Stimulated activated CD4-positive, alpha-beta T cell treated with anti-CD3 and anti-CD28 coated beads, Interleukin-1b, Interleukin-23, amount 100 ng/mL, for 4 hours (primary cell): ENCODE measurements at regions not wholly inside any gene's neighbourhood (a gene's known extent, or its start where the extent isn't known, plus 50 kb on each side); places are given as distances from the start of the nearest gene placed in this dataset.

Source experiments
- DNase-seq, 2 donors: peaks; one replicate each; pipeline ENCODE4 v3.0.0-alpha.2; 2020; ENCODE audit warnings: low read depth in 2 of 2

DNA sequence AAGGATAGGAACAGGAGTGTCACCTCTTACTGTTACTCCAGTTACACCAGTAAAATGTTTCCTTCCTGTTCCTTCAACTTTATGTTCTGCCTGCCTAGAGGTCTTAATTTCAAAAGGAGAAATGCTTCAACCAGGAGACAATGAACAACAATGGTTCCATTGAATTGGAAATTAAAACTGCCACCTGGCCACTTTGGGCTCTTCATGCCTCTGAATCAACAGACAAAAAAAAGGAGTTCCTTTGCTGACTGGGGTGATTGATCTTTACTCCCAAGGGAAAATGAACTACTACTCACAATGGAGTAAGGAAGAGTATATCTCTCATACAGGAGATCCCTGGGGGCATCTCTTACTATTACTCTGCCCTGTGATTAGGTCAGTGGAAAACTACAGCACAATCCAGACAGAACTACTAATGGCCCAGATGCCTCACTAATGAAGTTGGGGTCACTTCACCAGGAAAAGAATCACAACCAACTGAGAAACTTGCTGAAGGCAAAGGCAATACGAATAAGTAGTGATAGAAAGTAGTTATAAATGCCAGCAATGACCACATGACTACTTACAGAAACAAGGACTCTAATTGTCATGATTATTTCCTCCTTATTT is 76.6 kb upstream of the PRDX6 start:
- DNase-seq, result no peak

DNA sequence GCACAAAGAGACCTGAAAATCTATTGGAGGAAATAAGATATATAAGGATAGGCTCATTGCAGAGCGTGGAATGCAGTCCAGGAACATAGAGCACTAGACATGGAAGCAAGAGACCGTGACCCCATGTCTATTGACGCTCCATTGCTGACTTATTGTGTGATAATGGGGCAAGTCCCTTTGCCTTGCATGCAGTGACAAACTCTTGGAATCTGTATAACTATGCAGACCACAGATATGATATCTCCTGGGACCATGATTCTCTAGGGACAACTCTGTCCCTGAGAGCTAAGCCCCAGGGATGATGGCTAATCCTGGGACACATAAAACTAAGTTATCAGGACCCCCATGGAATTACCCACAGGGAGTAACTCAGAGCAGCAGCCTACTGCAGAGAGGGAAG is 73.1 kb upstream of the PRDX6 start:
- no peak for DNase-seq

DNA sequence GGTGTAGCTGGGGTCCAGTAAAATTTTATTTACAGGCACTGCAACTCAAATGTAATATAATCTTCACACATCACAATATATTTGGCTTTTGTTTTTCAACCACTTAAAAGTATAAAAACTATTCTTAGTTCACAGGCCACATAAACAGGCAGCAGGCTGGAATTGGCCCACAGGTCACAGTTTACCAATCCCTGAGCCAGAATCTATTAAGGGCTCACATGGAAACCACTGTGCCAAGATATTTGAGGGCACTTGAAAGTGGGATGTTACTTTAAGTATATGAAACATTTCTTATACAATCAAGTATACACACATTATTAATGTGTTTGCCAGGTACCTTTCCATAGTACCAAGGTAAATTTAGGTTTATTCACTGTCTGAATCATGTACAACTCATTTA is 71.9 kb upstream of the PRDX6 start:
- no peak for DNase-seq

DNA sequence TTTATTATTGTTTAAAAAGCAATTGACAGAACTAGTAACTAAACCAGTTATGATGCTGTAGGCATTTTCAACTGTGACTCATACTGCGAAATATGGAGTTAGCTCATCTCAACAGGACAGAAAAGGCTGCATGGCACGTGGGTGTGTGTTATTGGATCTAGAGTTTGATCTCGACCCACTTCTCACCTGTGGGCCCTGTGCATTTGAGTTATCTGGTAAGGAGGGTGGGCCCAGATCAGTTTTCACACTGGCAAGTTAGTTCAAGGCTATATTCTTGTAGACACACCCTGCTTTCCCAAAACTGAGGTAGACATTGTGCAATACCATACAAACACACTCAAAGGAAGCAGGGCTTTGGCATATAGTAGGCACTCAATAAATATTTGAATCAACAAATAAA is 71.3 kb upstream of the PRDX6 start:
- DNase-seq, result no peak

DNA sequence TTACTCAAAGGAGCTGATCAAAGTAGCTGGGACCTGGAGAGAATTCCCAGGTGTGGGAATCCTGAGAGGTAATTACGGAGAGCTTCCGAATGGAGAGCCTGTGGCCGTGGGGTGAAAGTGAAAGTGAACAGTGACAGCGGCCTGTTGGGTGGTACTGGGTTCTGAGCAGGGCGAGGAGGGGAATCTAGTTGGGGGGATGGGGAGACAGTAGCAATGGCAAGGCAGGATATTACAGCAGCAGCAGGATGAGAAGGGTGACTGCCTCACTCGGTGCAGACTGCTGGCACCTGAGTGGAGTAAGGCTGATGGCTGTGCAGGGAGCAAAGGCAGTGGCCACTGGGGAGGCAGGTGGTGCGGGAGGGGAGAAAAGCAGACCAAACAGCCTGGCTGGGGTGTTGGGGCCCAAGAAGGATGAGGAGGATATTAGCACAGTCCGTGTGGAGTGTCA is 70.3 kb upstream of the PRDX6 start:
- DNase-seq, result no peak

DNA sequence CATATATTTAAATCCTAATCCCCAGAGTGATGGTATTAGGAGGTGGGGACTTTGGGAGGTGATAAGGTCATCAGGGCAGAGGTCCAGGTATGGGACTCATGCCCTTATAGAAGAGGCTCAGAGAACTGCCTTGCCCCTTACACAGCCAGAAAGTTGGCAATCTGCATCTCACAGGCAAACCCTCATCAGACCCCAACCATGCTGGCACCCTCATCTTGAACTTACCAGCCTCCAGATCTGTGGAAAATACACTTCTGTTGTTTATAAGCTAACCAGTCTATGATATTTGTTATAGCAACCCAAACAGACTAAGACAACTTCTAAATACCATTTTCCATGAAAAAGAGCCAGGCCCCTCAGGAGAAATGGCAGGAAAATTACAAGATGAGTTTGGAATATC is 69.3 kb upstream of the PRDX6 start:
- DNase-seq, result no peak

DNA sequence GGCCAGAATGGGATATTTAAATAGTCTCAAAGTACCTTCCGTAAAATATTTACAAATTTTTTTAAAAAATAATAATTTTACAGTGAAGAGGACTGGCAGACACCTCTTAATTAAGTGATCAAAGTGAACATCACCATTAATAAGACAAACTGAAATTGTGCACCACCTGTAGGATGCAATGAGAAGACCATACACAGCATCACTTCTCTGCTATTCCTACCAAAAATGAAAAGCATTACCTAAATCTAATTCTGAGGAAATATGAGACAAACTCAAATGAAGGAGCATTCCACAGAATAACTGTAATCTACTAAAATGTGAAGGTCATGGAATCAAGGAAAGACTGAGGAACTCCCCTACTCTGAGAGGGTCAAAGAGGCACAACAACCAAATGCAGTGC is 68.2 kb upstream of the PRDX6 start:
- no peak for DNase-seq

DNA sequence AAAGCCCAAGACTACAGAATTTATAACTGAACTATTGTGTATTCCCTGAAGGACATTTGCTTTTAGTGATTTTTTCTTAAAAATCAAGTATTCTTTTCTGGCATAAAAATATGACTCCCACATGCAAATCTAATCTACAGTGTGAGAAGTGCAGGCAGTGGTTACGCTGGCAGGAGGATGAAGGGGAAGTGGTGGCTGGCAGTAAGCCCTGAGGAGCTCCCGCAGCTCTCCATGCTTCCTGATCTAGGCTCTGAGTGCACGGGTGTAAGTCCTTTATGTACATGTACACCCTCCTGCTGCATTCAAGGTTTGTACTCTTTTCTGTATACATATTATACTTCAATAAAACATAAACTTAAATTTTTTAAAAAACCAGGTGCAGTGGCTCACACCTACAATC is 67.5 kb upstream of the PRDX6 start:
- no peak for DNase-seq

DNA sequence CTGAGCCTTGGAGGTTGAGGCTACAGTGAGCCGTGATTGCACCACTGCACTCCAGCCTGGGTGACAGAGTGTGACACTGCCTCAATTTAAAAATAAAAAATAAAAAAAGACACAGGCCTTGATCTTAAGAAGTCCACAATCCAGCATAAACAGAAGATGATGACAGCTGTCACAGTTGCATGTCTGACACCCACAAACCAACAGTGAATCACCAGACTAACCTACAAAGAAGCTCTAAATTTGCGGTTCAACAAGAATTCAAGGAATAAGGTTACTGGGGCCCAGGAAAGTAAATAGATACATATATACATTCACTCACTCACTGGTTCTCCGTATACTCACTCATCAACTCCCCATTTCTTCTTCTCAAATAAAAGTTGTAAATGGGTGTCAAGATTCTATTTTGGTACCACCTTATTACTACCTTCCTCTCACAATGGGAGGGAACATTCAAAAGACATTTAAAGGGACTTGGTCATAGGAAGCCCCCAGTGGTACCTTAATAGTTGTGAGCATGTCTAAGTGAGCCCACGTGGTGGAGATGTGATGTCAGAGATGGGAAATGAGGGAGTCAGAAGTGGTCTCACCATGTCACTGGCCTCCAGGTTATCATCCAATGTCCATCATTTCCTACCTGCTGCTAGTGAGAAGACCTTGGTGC is 66.9 kb upstream of the PRDX6 start:
- no peak for DNase-seq

DNA sequence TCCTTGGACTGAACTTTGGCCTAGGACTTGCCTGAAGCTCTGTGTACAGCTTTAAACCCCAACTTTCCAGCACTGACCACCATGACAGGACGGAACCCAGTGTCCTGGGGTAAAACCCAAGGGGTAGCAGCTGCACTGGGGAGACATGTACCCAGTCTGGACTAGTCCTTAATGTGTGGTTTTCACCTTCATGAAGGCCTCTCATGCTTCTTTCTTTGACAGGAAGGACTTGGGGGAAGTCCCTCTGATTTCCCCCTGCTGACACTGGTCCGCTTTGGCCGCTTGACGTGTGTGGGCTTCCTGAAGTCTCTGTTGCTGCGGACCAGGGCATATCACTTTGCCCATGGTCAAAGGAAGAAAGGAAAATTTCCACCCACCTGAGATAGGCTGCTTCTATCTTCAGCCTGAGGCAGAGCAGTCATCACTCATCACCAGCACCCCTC is 66.3 kb upstream of the PRDX6 start:
- DNase-seq, result no peak

DNA sequence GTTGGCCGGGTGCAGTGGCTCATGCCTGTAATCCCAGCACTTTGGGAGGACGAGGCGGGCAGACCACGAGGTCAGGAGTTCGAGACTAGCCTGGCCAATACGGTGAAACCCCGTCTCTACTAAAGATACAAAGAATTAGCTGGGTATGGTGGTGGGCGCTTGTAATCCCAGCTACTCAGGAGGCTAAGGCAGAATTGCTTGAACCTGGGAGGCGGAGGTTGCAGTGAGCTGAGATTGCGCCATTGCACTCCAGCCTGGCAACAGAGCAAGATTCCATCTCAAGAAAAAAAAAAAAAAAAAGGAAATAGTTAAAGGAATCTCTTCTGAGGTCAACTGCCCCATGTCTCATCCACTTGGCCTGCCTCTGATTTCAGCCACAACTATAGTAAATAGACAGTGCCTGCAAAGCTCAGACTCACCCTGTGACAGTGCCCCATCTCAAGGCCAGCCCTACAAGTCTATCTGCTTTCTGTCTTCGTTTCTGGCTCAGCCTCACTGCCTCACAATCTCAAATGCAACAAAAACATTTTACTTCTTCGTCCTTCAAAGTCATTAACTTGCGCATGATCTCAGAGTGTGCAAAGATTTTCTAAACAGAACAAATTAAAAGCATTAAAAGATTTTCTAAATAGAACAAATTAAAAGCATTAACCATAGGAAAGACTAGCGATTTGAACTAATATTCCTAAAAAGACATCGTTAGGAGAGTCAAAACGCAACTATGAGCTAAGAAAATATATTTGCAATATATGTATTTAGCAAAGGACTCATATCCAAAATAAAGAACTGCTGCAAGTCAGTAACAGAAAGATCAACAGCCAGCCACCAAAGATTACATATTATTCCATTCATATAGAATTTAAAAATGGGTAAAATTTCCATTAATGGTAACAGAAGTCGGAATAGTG is 65.0 kb upstream of the PRDX6 start:
- no peak for DNase-seq

DNA sequence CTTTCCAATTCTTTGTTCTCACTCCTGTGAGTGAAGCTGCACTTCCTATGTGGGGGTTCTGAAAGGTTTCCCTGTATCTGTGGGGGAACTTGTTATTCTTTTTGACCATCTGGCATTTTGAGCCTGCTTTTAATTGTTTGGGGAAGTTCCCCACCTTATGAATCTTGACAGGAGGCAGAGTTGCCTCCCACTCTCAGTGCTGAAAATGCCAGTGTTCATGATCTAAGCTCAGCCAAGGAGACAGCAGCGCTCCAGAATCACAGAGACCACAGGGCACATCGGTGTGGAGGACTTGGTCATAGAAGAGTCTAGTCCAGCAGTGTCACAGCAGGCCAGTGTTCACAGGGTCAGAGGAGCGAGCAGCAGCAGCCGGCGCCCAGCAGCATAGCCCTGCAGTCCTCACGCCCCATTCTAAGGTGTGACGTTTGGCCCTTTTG is 63.8 kb upstream of the PRDX6 start:
- no peak for DNase-seq

DNA sequence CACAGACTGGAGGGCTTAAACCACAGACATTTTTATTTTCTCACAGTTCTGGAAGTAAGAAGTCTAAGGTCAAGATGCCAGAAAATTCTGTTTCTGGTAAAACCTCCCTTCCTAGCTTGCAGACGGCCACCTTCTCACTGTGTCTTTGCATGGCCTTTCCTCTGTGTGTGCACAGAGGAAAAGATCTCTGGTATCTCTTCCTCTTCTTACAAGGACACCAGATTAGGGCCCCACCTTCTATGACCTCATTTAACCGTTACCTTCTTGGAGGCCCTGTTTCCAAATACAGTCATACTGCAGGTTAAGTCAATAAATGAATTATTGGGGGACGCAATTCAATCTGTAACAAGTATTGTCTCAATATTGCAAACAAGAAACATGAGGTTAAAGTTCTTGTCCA is 63.0 kb upstream of the PRDX6 start:
- no peak for DNase-seq

DNA sequence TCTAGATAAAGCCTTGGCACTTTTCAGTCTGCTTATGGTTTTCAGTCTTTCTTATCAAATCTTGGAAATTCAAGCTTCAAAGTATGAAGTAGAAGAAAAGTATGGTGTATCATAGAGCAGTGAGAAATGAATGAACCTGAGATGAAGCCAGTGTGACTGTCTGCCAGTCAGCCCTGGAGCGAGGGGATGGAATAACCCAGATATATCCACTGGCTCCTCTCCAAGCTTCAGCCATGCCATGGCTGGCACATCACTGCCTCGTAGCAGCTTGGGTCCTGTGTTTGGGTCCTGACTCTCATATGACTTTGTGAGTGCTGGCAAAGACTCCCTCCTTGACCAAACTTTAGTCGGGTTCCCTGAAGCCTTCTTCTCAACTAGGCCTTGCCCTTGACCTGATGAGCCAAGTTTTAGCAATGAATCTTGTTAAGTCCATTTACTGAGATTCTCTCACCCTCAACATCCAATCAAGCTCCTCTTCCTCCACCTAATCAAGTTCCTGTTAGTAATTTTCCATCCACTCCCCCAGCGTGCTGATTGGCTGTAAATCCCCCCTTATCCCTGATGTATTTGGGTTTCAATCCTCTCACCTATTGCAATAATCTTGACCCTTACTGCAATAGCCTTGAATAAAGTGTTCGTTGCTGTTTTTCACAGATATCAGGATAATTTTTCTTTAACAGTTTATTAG is 62.5 kb upstream of the PRDX6 start:
- DNase-seq, result no peak

DNA sequence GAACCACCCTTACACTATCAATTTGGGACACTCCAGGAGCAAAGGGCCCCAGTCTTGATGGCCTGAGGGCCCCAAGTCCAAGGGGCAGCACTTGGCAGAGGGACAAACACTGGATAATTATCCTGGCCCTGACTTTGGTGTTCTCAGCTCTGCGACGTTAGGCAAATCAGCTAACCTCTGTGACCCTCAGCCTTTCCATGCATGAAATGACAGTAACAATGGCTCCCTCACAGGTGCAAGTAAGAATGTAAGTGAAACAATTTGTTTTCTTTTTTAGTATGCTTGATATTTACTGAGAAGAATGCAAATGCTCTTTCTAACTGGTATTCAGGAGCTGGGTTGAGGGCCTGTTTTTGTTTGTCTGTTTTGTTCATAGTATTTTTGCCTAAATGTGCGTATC is 61.6 kb upstream of the PRDX6 start:
- no peak for DNase-seq

DNA sequence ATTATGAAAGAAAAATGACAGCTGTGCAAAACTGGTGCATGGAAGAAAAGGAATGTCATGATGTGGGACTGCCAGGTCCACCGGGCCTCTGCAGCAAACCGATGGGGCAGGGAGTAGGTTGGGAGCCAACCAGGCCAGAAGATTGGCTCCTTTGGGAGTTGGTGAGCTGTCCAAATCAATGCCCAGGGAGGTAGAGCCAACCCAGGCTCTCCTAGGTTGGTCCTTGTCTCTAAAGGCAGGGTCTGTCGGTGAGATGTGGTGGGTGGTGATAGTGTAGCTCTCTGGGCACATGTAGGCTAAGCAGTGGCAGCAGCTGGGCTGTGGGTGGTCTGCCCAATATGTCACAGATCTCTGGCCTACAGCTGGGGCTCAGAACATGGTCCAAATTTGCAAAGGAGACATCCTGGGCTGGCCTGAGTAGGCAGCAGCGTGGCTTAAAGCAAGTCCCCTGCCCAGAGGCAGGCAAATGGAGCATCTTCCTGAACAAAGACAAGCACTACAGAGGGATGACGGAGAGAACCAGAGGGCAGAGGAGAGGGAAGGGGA is 61.2 kb upstream of the PRDX6 start:
- no peak for DNase-seq

DNA sequence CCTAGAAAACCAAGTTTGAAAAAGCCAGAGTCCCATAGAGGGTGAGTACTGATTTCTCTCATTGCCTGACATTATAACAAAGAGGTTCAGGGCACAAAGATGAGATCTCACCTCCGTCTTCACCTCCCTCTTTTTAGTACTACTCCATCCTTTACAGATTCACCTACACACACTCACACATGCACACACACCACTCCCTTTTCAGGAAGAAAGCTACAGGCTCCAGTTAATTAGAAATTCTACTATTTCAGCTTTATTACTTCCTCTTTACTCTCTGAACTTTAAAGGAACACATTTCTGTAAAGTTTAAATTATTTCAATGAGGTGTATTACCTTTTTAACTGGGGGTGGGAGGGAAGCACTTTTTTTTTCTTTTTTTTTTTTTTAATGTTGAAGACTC is 59.6 kb upstream of the PRDX6 start:
- DNase-seq, result no peak

DNA sequence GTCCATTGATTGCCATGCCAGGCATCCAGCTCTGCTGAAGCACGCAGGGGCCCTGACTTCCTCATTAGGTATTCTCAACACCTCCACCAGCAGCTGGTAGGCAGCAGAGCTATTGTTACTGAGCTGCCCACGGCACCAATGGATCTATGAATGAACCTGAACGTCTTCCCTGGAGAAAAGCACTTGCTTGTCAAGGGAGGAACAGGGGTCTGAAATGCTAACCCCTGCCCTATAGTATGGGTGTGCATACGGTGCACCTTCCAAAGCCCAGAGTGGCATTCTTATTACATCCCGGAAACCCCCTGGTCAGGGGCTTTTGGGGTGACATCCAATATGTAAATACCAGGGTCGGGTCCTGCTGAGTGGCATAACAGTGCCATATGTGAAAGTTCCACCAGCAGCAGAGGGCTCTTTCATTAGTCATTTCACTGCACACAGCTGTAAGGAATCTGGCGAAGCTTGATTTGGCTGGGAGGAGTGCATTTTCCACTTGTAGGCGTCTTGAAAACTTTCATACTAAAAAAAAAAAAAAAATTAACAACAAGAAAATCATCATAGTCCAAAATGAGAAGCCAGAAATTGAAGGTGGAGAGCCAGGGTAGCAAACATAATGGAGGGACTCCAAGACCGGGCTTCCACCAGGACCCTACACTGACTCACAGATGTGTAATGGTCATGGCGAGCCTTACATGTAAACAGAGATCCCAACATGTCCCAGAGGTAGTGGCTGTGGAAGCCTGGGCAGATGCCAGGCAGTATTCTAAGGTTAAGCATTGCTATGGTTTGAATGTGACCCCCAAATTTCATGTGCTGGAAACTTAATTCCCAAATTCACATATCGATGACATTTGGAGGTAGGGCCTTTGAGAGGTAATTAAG is 58.8 kb upstream of the PRDX6 start:
- DNase-seq, result no peak

DNA sequence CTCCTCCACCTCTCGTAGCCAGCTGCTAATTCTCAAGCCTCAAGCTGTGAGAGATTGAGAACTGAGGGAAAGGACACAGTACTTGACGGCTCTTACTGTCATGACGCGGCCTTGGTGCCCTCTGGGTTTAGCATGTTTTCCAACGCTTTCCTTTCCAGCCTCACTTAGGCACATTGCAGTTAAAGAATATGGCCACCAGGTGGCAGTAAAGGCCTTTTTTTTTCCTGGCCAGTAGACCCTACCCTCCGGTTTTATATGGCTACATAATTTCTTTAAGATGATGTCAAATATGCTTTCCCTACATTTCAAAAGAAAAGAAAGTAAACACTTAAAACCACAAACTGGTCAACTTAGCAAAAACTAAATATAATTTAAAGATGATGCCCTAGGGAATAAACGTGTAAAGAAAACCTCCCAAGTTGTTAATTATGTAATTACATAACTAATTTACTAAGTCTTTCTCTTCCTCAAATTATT is 56.8 kb upstream of the PRDX6 start:
- DNase-seq, result peak in 1 of 2 donors; percentile 45

DNA sequence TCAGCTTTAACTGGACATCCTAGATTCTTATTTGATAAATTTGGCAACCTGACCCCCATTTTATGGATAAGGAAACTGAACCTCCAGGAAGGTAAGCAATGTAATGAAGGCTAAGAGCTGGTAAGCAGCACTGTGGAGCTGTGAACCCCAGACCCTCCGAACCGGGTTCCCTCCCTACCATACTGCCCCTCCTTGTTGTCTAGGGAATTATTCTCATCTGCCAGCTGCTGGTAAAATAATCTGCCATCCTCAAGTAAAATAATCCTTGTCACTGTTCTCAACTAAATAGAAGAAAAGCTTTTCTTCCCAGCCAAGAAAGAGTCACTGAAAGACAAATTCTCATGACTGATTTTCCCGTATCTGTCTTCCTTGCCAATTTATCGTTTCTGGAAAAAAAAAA is 55.8 kb upstream of the PRDX6 start:
- no peak for DNase-seq

DNA sequence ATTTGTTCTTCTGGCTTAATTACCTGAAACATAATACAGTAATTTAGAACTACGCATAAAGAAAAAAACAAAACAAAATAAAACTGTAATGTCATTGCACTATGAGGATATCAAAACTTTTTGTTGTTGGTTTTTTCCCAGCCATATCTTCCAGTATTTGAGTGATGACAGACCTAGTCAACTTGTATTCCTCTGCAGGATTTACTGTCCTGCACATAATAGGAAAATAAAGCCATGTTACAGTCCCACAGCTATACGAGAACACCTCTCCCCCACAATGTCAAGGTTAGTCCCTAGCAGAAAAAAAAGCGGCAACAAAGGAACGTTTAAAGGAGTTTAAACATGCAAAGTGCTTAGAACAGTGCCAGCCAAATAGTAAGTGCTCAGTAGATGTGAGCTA is 55.3 kb upstream of the PRDX6 start:
- DNase-seq, result no peak
